A549 (cell line): ENCODE measurements at regions not wholly inside any gene's neighbourhood (a gene's known extent, or its start where the extent isn't known, plus 50 kb on each side); places are given as distances from the start of the nearest gene placed in this dataset.

ENCODE experiments used
- MAX ChIP-seq: IDR thresholded peaks from 2 replicates; pipeline ENCODE4 v1.6.1; 2012
- NR3C1 ChIP-seq: fragments of >200 bp; sonication (Bioruptor Twin); formaldehyde crosslinking; IDR thresholded peaks from 3 replicates; pipeline ENCODE4 v1.6.1; 2017
- POLR2A ChIP-seq: IDR thresholded peaks from 2 replicates; pipeline ENCODE4 v1.6.1; 2012; ENCODE audit warnings: mild to moderate bottlenecking, low read length
- TF ChIP-seq, protein P1 (sequence below): fragments of >200 bp; sonication (Bioruptor Twin); formaldehyde crosslinking; IDR thresholded peaks from 3 replicates; pipeline ENCODE4 v1.5.1; 2016

DNA sequence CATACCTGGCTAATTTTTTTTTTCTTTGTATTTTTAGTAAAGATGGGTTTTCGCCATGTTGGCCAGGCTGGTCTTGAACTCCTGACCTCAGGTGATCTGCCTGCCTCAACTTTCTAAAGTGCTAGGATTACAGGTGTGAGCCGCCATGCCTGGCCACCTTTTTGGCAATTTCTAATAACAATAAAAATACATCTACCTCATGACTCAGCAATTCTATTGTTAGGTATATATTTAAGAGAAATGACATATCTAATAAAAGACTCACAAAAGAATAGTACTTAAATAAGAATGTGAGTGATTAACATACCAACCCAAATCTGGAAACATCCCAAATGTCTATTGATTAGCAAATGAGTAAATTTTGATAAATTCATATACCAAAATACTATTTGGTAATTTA is 103.6 kb upstream of the PPP1R9A start:
- TF ChIP-seq NR3C1 (no peak), POLR2A (no peak), MAX (no peak)
- TF ChIP-seq, protein P1, sequence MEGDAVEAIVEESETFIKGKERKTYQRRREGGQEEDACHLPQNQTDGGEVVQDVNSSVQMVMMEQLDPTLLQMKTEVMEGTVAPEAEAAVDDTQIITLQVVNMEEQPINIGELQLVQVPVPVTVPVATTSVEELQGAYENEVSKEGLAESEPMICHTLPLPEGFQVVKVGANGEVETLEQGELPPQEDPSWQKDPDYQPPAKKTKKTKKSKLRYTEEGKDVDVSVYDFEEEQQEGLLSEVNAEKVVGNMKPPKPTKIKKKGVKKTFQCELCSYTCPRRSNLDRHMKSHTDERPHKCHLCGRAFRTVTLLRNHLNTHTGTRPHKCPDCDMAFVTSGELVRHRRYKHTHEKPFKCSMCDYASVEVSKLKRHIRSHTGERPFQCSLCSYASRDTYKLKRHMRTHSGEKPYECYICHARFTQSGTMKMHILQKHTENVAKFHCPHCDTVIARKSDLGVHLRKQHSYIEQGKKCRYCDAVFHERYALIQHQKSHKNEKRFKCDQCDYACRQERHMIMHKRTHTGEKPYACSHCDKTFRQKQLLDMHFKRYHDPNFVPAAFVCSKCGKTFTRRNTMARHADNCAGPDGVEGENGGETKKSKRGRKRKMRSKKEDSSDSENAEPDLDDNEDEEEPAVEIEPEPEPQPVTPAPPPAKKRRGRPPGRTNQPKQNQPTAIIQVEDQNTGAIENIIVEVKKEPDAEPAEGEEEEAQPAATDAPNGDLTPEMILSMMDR, result no peak
